CD4-positive, alpha-beta T cell treated with Interleukin-21 for 1 hour (primary cell): ENCODE measurements at regions not wholly inside any gene's neighbourhood (a gene's known extent, or its start where the extent isn't known, plus 50 kb on each side); places are given as distances from the start of the nearest gene placed in this dataset.
"Not testable (repeated sequence)": the region's sequence is repeated elsewhere in the genome, so short reads cannot be mapped to it uniquely, and the experiment has no call there.

Experiments
- DNase-seq: peaks from one replicate; pipeline ENCODE4 v3.0.0-alpha.2; 2020

- no peak for DNase-seq
Measured at GRCh38 chr1:187641907-187642306, 813.2 kb downstream of the PLA2G4A start.

GRCh38 chr1:187645651-187646050 lies 816.9 kb downstream of the PLA2G4A start:
- no peak for DNase-seq

GRCh38 chr1:187646536-187647107 lies 817.9 kb downstream of the PLA2G4A start:
- DNase-seq = no peak

GRCh38 chr1:187648091-187648490 lies 819.3 kb downstream of the PLA2G4A start:
- DNase-seq = no peak

- no peak for DNase-seq
Measured at GRCh38 chr1:187654635-187655034, 825.9 kb downstream of the PLA2G4A start.

GRCh38 chr1:187655104-187655503 lies 826.4 kb downstream of the PLA2G4A start:
- DNase-seq = no peak

GRCh38 chr1:187665483-187665882 lies 836.7 kb downstream of the PLA2G4A start:
- DNase-seq = no peak

GRCh38 chr1:187680823-187681222 lies 852.1 kb downstream of the PLA2G4A start:
- DNase-seq = no peak

- no peak for DNase-seq
Measured at GRCh38 chr1:187682112-187682511, 853.4 kb downstream of the PLA2G4A start.

GRCh38 chr1:187685333-187685732 lies 856.6 kb downstream of the PLA2G4A start:
- DNase-seq = no peak

- DNase-seq = no peak
Measured at GRCh38 chr1:187689129-187689528, 860.4 kb downstream of the PLA2G4A start.

- DNase-seq = no peak
Measured at GRCh38 chr1:187691439-187691838, 862.7 kb downstream of the PLA2G4A start.

GRCh38 chr1:187692799-187693198 lies 864.0 kb downstream of the PLA2G4A start:
- no peak for DNase-seq

GRCh38 chr1:187696073-187696472 lies 867.3 kb downstream of the PLA2G4A start:
- DNase-seq = no peak

- not testable (repeated sequence) for DNase-seq
Measured at GRCh38 chr1:187703138-187704130, 874.7 kb downstream of the PLA2G4A start.

GRCh38 chr1:187714470-187714869 lies 885.7 kb downstream of the PLA2G4A start:
- no peak for DNase-seq

- DNase-seq = no peak
Measured at GRCh38 chr1:187715483-187715882, 886.7 kb downstream of the PLA2G4A start.

- DNase-seq = no peak
Measured at GRCh38 chr1:187716160-187716559, 887.4 kb downstream of the PLA2G4A start.

- DNase-seq = no peak
Measured at GRCh38 chr1:187718527-187718926, 889.8 kb downstream of the PLA2G4A start.

- DNase-seq = no peak
Measured at GRCh38 chr1:187721216-187721615, 892.5 kb downstream of the PLA2G4A start.

GRCh38 chr1:187725216-187725615 lies 896.5 kb downstream of the PLA2G4A start:
- no peak for DNase-seq

- DNase-seq = no peak
Measured at GRCh38 chr1:187733232-187733631, 904.5 kb downstream of the PLA2G4A start.

- DNase-seq = no peak
Measured at GRCh38 chr1:187734427-187734826, 905.7 kb downstream of the PLA2G4A start.

- no peak for DNase-seq
Measured at GRCh38 chr1:187744665-187745064, 915.9 kb downstream of the PLA2G4A start.
